H1 (cell line): ENCODE measurements at regions not wholly inside any gene's neighbourhood (a gene's known extent, or its start where the extent isn't known, plus 50 kb on each side); places are given as distances from the start of the nearest gene placed in this dataset.

Experiments used
- CTBP2 ChIP-seq: IDR thresholded peaks from 2 replicates; pipeline ENCODE4 v1.7.0; 2011; ENCODE audit warnings: borderline replicate concordance, mild to moderate bottlenecking, moderate library complexity, mixed read lengths, low read length; ENCODE audit not compliant: insufficient read depth, insufficient read length
- NANOG ChIP-seq: IDR thresholded peaks from 2 replicates; pipeline ENCODE4 v1.6.1; 2011; ENCODE audit warnings: low read length, low read depth, mild to moderate bottlenecking, inconsistent platforms; ENCODE audit not compliant: insufficient read depth, poor library complexity, severe bottlenecking
- SIN3A ChIP-seq, 2 experiments: IDR thresholded peaks in 1 of 2; conservative IDR thresholded peaks in 1 of 2; 2 replicates each; pipeline ENCODE4 v1.6.1; 2011 to 2012; ENCODE audit warnings: low read length in 2 of 2, improper control_type of control experiment in 1 of 2, low read depth in 1 of 2, mild to moderate bottlenecking in 1 of 2
- TAF7 ChIP-seq: optimal IDR thresholded peaks from 2 replicates; pipeline ENCODE3; 2011; ENCODE audit warnings: low read depth, mild to moderate bottlenecking, inconsistent platforms, low read length, moderate library complexity, borderline replicate concordance

- TF ChIP-seq SIN3A (conservative IDR thresholded peaks at IDR 0.05 in 1 of 2, IDR thresholded peaks at IDR 0.05 in 1 of 2; ENCODE audit: low read depth in 1 of 2, low read length in 2 of 2) = no peak
- no peak for TF ChIP-seq CTBP2
- TF ChIP-seq NANOG = no peak
- no peak for TF ChIP-seq TAF7
- TF ChIP-seq, all 59 proteins: peak for 0
These were observed 399.9 kb upstream of the CNKSR2 start (continued) for GRCh38 chrX:20974326-20974725.
